ENCODE measurements at regions not wholly inside any gene's neighbourhood (a gene's known extent, or its start where the extent isn't known, plus 50 kb on each side); places are given as distances from the start of the nearest gene placed in this dataset.

DNA sequence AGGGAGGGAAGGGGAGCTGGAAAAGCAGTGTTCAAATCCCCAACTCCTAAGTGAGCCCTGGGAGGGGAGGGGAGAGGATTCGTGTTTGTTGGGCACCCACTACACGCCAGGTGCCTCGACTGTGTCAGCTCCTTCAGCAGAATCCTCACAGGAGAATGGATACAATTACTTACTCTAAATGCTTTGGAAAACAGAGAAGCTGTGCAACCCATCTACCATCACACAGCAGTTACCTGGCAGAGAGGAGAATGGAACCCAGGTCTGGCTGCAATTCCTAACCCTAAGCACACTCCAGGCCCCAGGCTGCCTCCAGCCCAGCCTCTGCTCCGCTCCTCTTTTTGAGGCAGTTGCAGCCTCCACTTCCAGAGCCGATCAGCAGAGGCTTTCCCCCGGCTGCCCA lies 86.4 kb upstream of the PTPN1 start:
- Histone ChIP-seq H3K4me1 (peaks cover 38% of the 10 kb centered on the region), H3K9me3 (peaks cover 5% of the 10 kb centered on the region), H3K36me3 (ENCODE audit: insufficient read depth in 1 of 2, low read depth in 1 of 2) (no peaks in the 10 kb centered on the region), H3K27me3 (ENCODE audit: insufficient read depth in 3 of 3, low read length in 2 of 3) (no peaks in the 10 kb centered on the region), H3K27ac (peak overlapping the region; percentile 61), H3K4me3 (no peak overlapping the region)
- intact Hi-C loops (cut with DNase I): no loop called here
- DNase-seq: peak in 1 of 2 donors; percentile 43
- 78 to 87% (median 83%) methylated on average over 6 of the region's 6 CpGs for WGBS, 3 donors
- TF ChIP-seq, protein P1, sequence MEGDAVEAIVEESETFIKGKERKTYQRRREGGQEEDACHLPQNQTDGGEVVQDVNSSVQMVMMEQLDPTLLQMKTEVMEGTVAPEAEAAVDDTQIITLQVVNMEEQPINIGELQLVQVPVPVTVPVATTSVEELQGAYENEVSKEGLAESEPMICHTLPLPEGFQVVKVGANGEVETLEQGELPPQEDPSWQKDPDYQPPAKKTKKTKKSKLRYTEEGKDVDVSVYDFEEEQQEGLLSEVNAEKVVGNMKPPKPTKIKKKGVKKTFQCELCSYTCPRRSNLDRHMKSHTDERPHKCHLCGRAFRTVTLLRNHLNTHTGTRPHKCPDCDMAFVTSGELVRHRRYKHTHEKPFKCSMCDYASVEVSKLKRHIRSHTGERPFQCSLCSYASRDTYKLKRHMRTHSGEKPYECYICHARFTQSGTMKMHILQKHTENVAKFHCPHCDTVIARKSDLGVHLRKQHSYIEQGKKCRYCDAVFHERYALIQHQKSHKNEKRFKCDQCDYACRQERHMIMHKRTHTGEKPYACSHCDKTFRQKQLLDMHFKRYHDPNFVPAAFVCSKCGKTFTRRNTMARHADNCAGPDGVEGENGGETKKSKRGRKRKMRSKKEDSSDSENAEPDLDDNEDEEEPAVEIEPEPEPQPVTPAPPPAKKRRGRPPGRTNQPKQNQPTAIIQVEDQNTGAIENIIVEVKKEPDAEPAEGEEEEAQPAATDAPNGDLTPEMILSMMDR (IDR thresholded peaks at IDR 0.05): no peak
- ATAC-seq: no peak

DNA sequence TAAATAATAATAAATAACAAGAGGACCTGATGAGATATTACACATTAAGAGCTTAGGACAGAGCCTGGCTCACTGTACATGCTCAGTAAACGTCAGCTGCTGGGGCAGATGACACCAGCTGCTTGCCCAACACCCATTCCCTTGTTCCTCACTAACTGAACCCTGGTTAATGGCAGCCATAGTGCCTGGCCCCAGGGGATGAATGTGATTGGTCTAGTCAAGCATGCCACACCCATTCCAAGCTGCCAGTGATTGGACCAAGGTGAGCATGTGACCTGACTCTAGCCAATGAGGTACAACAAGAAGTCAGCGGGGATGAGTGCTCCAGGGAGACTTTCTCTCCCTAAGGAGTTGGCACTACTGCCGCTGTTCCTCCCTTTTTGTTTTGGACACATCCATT lies 85.1 kb upstream of the PTPN1 start:
- Histone ChIP-seq H3K4me3 (no peak overlapping the region), H3K9me3 (peaks cover 5% of the 10 kb centered on the region), H3K27me3 (ENCODE audit: insufficient read depth in 3 of 3, low read length in 2 of 3) (no peaks in the 10 kb centered on the region), H3K36me3 (ENCODE audit: insufficient read depth in 1 of 2, low read depth in 1 of 2) (no peaks in the 10 kb centered on the region), H3K27ac (no peak overlapping the region), H3K4me1 (peaks cover 45% of the 10 kb centered on the region)
- peak in 3 of 4 donors; percentile 2 to 29 (median 26) for ATAC-seq
- DNase-seq: peak; percentile 54 to 76
- intact Hi-C loops (cut with DNase I): no loop called here
- 58 to 74% (median 62%) methylated on average over 3 of the region's 3 CpGs for WGBS, 3 donors
- TF ChIP-seq, protein P1 (IDR thresholded peaks at IDR 0.05): no peak

DNA sequence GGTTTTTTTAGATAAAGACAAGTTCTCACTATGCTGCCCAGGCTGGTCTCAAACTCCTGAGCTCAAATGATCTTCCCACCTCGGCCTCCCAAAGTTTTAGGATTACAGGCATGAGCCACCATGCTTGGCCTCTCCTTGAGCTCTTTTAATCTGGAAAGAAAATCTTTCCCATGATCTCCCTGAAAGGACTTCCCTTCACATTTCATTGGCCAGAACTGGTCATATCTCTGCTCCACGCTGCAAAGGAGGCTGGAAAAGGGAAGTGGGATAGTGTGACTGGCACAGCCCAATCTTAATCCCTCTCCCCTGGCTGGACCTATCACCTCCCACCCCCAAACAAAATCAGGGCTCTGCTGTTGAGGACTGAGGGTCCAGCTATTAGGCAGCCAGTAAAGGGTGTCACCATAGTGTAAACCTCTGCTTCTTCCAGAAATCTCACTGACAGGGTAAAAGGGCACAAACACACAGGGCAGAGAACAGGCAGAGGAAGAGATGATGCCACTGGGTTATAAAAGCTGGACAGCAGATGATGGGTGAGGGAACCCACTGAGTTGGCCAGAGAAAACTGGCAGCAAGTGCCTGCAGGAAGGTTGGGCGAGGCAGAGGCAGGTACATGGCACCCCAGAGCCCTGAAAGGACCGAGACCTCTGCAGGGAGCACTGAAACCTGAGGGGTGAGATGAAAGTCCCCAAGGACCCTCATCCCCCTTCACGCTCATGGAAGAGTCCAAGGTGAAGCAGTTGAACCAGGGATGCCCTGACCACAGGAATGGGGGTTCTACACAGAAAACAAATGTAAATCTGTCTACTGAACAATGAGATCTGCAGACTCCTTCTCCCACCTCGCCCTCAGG lies 83.1 kb upstream of the PTPN1 start:
- H3K4me1 ChIP-seq: peaks cover 45% of the 10 kb centered on the region
- H3K27me3 ChIP-seq (ENCODE audit: insufficient read depth in 3 of 3, low read length in 2 of 3): no peaks in the 10 kb centered on the region
- DNase-seq (peak; percentile 5 to 39), ATAC-seq (peak in 2 of 4 donors; percentile 11 to 12)
- H3K9me3 ChIP-seq: no peaks in the 10 kb centered on the region
- peak overlapping the region; percentile 75 for H3K27ac ChIP-seq
- 68 to 89% (median 68%) methylated on average over 6 of the region's 6 CpGs for WGBS, 3 donors
- TF ChIP-seq, protein P1 (IDR thresholded peaks at IDR 0.05): no peak
- H3K36me3 ChIP-seq (ENCODE audit: insufficient read depth in 1 of 2, low read depth in 1 of 2): no peaks in the 10 kb centered on the region
- no peak overlapping the region for H3K4me3 ChIP-seq
- intact Hi-C loops (cut with DNase I): no loop called here

DNA sequence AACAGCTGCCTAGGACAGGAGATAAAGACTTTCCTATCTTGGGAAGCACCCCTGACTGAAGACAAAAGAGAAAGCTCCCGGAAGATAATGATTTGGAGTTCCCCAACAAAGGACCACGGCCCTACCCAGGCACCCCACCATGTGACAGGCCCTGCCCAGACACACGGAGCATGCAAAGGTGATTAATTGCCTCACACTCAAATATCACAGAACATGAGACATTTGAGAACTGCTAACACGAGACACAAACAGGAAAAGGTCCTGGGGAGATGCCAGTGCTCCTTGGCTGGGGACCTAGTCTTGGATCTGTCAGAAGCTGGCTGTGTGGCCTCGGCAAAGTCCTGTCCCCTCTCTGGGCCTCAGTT lies 82.5 kb upstream of the PTPN1 start:
- TF ChIP-seq, protein P1 (IDR thresholded peaks at IDR 0.05): no peak
- peak overlapping the region; percentile 75 for H3K27ac ChIP-seq
- WGBS, 3 donors: 4 to 8% (median 6%) methylated on average over 5 of the region's 5 CpGs
- H3K27me3 ChIP-seq (ENCODE audit: insufficient read depth in 3 of 3, low read length in 2 of 3): no peaks in the 10 kb centered on the region
- no peak overlapping the region for H3K4me3 ChIP-seq
- H3K4me1 ChIP-seq: peaks cover 40% of the 10 kb centered on the region
- H3K36me3 ChIP-seq (ENCODE audit: insufficient read depth in 1 of 2, low read depth in 1 of 2): no peaks in the 10 kb centered on the region
- peak; percentile 76 to 90 for DNase-seq
- peak; percentile 65 to 83 (median 74) for ATAC-seq
- no peaks in the 10 kb centered on the region for H3K9me3 ChIP-seq
- intact Hi-C loops (cut with DNase I): no loop called here
